ENCODE measurements at regions not wholly inside any gene's neighbourhood (a gene's known extent, or its start where the extent isn't known, plus 50 kb on each side); places are given as distances from the start of the nearest gene placed in this dataset.

- peak overlapping the region; percentile 3 for H3K27ac ChIP-seq (ENCODE audit: low read depth, low read length)
- no peaks in the 10 kb centered on the region for H3K36me3 ChIP-seq (ENCODE audit: insufficient read depth, low read length)
- no peaks in the 10 kb centered on the region for H3K79me2 ChIP-seq (ENCODE audit: insufficient read depth, low read length)
- H2AFZ ChIP-seq (ENCODE audit: low read length): no peak overlapping the region
- DNase-seq (ENCODE audit: insufficient read length, low spot score, missing footprints): peak; percentile 62
- peaks cover 14% of the 10 kb centered on the region for H3K4me1 ChIP-seq (ENCODE audit: insufficient read depth, low read length)
- no peak for TF ChIP-seq CTCF (IDR thresholded peaks at IDR 0.05; ENCODE audit: extremely low read depth, low read depth, low read length)
- H3K9me3 ChIP-seq (ENCODE audit: low read depth, low read length): no peaks in the 10 kb centered on the region
- peak overlapping the region; percentile 33 for H3K4me2 ChIP-seq (ENCODE audit: insufficient read depth, low read length)
- H4K20me1 ChIP-seq (ENCODE audit: insufficient read depth, low read length): no peaks in the 10 kb centered on the region
- no peaks in the 10 kb centered on the region for H3K27me3 ChIP-seq (ENCODE audit: insufficient read depth, low read length)
- no peak overlapping the region for H3K4me3 ChIP-seq (ENCODE audit: insufficient read depth, low read length)
Measured at GRCh38 chr2:195498839-195499490, 158.1 kb upstream of the SLC39A10 start.

GRCh38 chr2:195498176-195498575, 158.8 kb upstream of the SLC39A10 start:
- DNase-seq (ENCODE audit: insufficient read length, low spot score, missing footprints): no peak
- H3K4me2 ChIP-seq (ENCODE audit: insufficient read depth, low read length): no peak overlapping the region

GRCh38 chr2:195496991-195497390, 160.0 kb upstream of the SLC39A10 start:
- Histone ChIP-seq H4K20me1 (ENCODE audit: insufficient read depth, low read length) (no peaks in the 10 kb centered on the region), H3K79me2 (ENCODE audit: insufficient read depth, low read length) (no peaks in the 10 kb centered on the region), H3K4me1 (ENCODE audit: insufficient read depth, low read length) (peaks cover 14% of the 10 kb centered on the region), H2AFZ (ENCODE audit: low read length) (no peak overlapping the region), H3K4me2 (ENCODE audit: insufficient read depth, low read length) (no peak overlapping the region), H3K9me3 (ENCODE audit: low read depth, low read length) (no peaks in the 10 kb centered on the region), H3K27ac (ENCODE audit: low read depth, low read length) (no peak overlapping the region), H3K4me3 (ENCODE audit: insufficient read depth, low read length) (no peak overlapping the region), H3K36me3 (ENCODE audit: insufficient read depth, low read length) (no peaks in the 10 kb centered on the region), H3K27me3 (ENCODE audit: insufficient read depth, low read length) (no peaks in the 10 kb centered on the region)
- no peak for TF ChIP-seq CTCF (IDR thresholded peaks at IDR 0.05; ENCODE audit: extremely low read depth, low read depth, low read length)
- no peak for DNase-seq (ENCODE audit: insufficient read length, low spot score, missing footprints)

More at GRCh38 chr2:195498176-195498575, 158.8 kb upstream of the SLC39A10 start:
- H3K27ac ChIP-seq (ENCODE audit: low read depth, low read length): no peak overlapping the region
- TF ChIP-seq CTCF (IDR thresholded peaks at IDR 0.05; ENCODE audit: extremely low read depth, low read depth, low read length): peak; percentile 38
- no peak overlapping the region for H2AFZ ChIP-seq (ENCODE audit: low read length)
- H3K27me3 ChIP-seq (ENCODE audit: insufficient read depth, low read length): no peaks in the 10 kb centered on the region
- H3K9me3 ChIP-seq (ENCODE audit: low read depth, low read length): no peaks in the 10 kb centered on the region
- H3K36me3 ChIP-seq (ENCODE audit: insufficient read depth, low read length): no peaks in the 10 kb centered on the region
- no peaks in the 10 kb centered on the region for H4K20me1 ChIP-seq (ENCODE audit: insufficient read depth, low read length)
- peaks cover 14% of the 10 kb centered on the region for H3K4me1 ChIP-seq (ENCODE audit: insufficient read depth, low read length)
- no peaks in the 10 kb centered on the region for H3K79me2 ChIP-seq (ENCODE audit: insufficient read depth, low read length)
- H3K4me3 ChIP-seq (ENCODE audit: insufficient read depth, low read length): no peak overlapping the region

- H3K4me2 ChIP-seq (ENCODE audit: insufficient read depth, low read length): no peak overlapping the region
- no peak for TF ChIP-seq CTCF (IDR thresholded peaks at IDR 0.05; ENCODE audit: extremely low read depth, low read depth, low read length)
- peaks cover 14% of the 10 kb centered on the region for H3K4me1 ChIP-seq (ENCODE audit: insufficient read depth, low read length)
- H4K20me1 ChIP-seq (ENCODE audit: insufficient read depth, low read length): no peaks in the 10 kb centered on the region
- H3K4me3 ChIP-seq (ENCODE audit: insufficient read depth, low read length): no peak overlapping the region
- no peaks in the 10 kb centered on the region for H3K36me3 ChIP-seq (ENCODE audit: insufficient read depth, low read length)
- no peak overlapping the region for H3K27ac ChIP-seq (ENCODE audit: low read depth, low read length)
- DNase-seq (ENCODE audit: insufficient read length, low spot score, missing footprints): no peak
- no peaks in the 10 kb centered on the region for H3K79me2 ChIP-seq (ENCODE audit: insufficient read depth, low read length)
- H3K9me3 ChIP-seq (ENCODE audit: low read depth, low read length): no peaks in the 10 kb centered on the region
- H2AFZ ChIP-seq (ENCODE audit: low read length): no peak overlapping the region
- H3K27me3 ChIP-seq (ENCODE audit: insufficient read depth, low read length): no peaks in the 10 kb centered on the region
Measured at GRCh38 chr2:195495966-195496365, 161.1 kb upstream of the SLC39A10 start.

All from osteoblast (primary cell).